22Rv1 (cell line): ENCODE measurements at regions not wholly inside any gene's neighbourhood (a gene's known extent, or its start where the extent isn't known, plus 50 kb on each side); places are given as distances from the start of the nearest gene placed in this dataset.

Source experiments
- CTCF ChIP-seq: fragments of 450-650 bp; IDR thresholded peaks from 2 replicates; pipeline ENCODE4 v1.5.1; 2017; ENCODE audit warnings: mild to moderate bottlenecking
- ZFX ChIP-seq: fragments of 450-650 bp; IDR thresholded peaks from 2 replicates; pipeline ENCODE4 v1.6.1; 2017; ENCODE audit warnings: antibody characterized with exemption, borderline replicate concordance

GRCh38 chr5:25669645-25670401 is 1025.0 kb upstream of the CDH10 start:
- TF ChIP-seq CTCF (no peak), ZFX (no peak)
